Endothelial cell of umbilical vein (primary cell): ENCODE measurements at regions not wholly inside any gene's neighbourhood (a gene's known extent, or its start where the extent isn't known, plus 50 kb on each side); places are given as distances from the start of the nearest gene placed in this dataset.

ENCODE experiments used
- BruUV-seq: library from RNA; stranded (reverse); fragments of 400-500 nt; replicated peaks from 2 replicates; lab custom pipeline; 2021; lab: Mats Ljungman, UMichigan
- CTCF ChIA-PET: fragments of 300-600, 350-600 bp; sonication (Branson Sonifier 250); formaldehyde crosslinking; loops from one replicate; lab custom pipeline; 2021; ENCODE audit warnings: antibody characterized with exemption, inconsistent platforms; lab: Charles Lee
- POLR2A ChIA-PET: fragments of 300-600, 350-600 bp; sonication (Branson Sonifier 250); formaldehyde crosslinking; loops from one replicate; lab custom pipeline; 2021; ENCODE audit warnings: antibody characterized with exemption, inconsistent platforms; lab: Charles Lee
- DNase-seq: peaks from one replicate; pipeline ENCODE4 v3.0.0-alpha.2; 2011; ENCODE audit warnings: low read depth, low spot score
- FAIRE-seq: peaks from 2 replicates; lab custom pipeline; 2011; peaks lifted over from hg19 to GRCh38; lab: Jason Lieb, UNC
- H2AFZ ChIP-seq: 2 replicates; pipeline ENCODE4 v1.6.0; 2012; ENCODE audit warnings: low read depth, low read length, control low read depth, inconsistent platforms
- H3K27ac ChIP-seq: 2 replicates; pipeline ENCODE4 v1.5.1; 2011; ENCODE audit warnings: low read depth, mild to moderate bottlenecking, control low read depth, low read length, moderate library complexity; ENCODE audit not compliant: insufficient read depth
- H3K27me3 ChIP-seq, 2 experiments: 2 replicates each; pipeline versions ENCODE4 v1.6.0 to v1.6.1; 2011; ENCODE audit warnings: low read length in 2 of 2, mixed read lengths in 1 of 2; ENCODE audit not compliant: control insufficient read depth in 2 of 2, insufficient read depth in 2 of 2
- H3K36me3 ChIP-seq, 2 experiments: 2 replicates in 1 of 2; 3 replicates in 1 of 2; pipeline ENCODE4 v1.5.1; 2011; ENCODE audit warnings: low read length in 2 of 2, mild to moderate bottlenecking in 1 of 2, moderate library complexity in 1 of 2; ENCODE audit not compliant: control insufficient read depth in 2 of 2, insufficient read depth in 2 of 2; ENCODE audit errors: extremely low read depth in 1 of 2
- H3K4me1 ChIP-seq: 3 replicates; pipeline ENCODE4 v1.5.1; 2011; ENCODE audit warnings: mild to moderate bottlenecking, low read length; ENCODE audit not compliant: control insufficient read depth, insufficient read depth; ENCODE audit errors: extremely low read depth
- H3K4me2 ChIP-seq: 2 replicates; pipeline ENCODE4 v1.6.1; 2011; ENCODE audit warnings: low read length, control low read depth, mixed read lengths; ENCODE audit not compliant: insufficient read depth
- H3K4me3 ChIP-seq, 3 experiments: fragments of 200-600 bp in 1 of 3; sonication (generic), shearing (Covaris generic) in 1 of 3; replicated peaks in 1 of 3; 2 replicates each; pipeline ENCODE4 v1.5.1; 2011 to 2016; ENCODE audit warnings: control low read depth in 3 of 3, low read length in 3 of 3, mild to moderate bottlenecking in 2 of 3, inconsistent platforms in 1 of 3, low read depth in 1 of 3, moderate library complexity in 1 of 3; ENCODE audit not compliant: insufficient read depth in 1 of 3
- H3K79me2 ChIP-seq: 2 replicates; pipeline ENCODE4 v1.6.0; 2012; ENCODE audit warnings: low read length, inconsistent platforms; ENCODE audit not compliant: control insufficient read depth, insufficient read depth
- H3K9ac ChIP-seq: replicated peaks from 2 replicates; pipeline ENCODE3; 2011; ENCODE audit warnings: low read length, control low read depth; ENCODE audit not compliant: insufficient read depth; ENCODE audit errors: extremely low read depth
- H3K9me1 ChIP-seq: replicated peaks from 3 replicates; pipeline ENCODE4 v1.6.0; 2011; ENCODE audit warnings: mild to moderate bottlenecking, low read length; ENCODE audit not compliant: control insufficient read depth, insufficient read depth; ENCODE audit errors: extremely low read depth
- H3K9me3 ChIP-seq: replicated peaks from 2 replicates; pipeline ENCODE4 v1.5.1; 2012; ENCODE audit warnings: low read length, inconsistent platforms; ENCODE audit not compliant: control insufficient read depth, insufficient read depth
- H4K20me1 ChIP-seq: replicated peaks from 2 replicates; pipeline ENCODE3; 2011; ENCODE audit warnings: mild to moderate bottlenecking, low read length; ENCODE audit not compliant: control insufficient read depth, insufficient read depth; ENCODE audit errors: extremely low read depth
- EZH2 ChIP-seq: IDR thresholded peaks from 2 replicates; pipeline ENCODE4 v1.6.1; 2012; ENCODE audit warnings: borderline replicate concordance, low read depth, mild to moderate bottlenecking, moderate library complexity, low read length, inconsistent platforms; ENCODE audit not compliant: severe bottlenecking
- FOS ChIP-seq: IDR thresholded peaks from 2 replicates; pipeline ENCODE4 v1.6.1; 2011; ENCODE audit warnings: mild to moderate bottlenecking, low read length, moderate library complexity, borderline replicate concordance; ENCODE audit not compliant: insufficient read depth
- GATA2 ChIP-seq: IDR thresholded peaks from 2 replicates; pipeline ENCODE4 v1.7.0; 2011; ENCODE audit warnings: low read depth, mild to moderate bottlenecking, moderate library complexity, mixed read lengths, low read length; ENCODE audit not compliant: insufficient read length, insufficient read depth
- JUN ChIP-seq: IDR thresholded peaks from 2 replicates; pipeline ENCODE4 v1.6.1; 2011; ENCODE audit warnings: borderline replicate concordance, low read depth; ENCODE audit not compliant: insufficient read length, insufficient read depth
- MAX ChIP-seq: IDR thresholded peaks from 2 replicates; pipeline ENCODE4 v1.6.1; 2011; ENCODE audit not compliant: insufficient read depth, insufficient read length
- MYC ChIP-seq: IDR thresholded peaks from one replicate; pipeline ENCODE4 v1.6.1; 2011; ENCODE audit warnings: mild to moderate bottlenecking, low read depth, low read length
- POLR2A ChIP-seq: IDR thresholded peaks from 2 replicates; pipeline ENCODE4 v1.6.1; 2012; ENCODE audit warnings: low read depth, mild to moderate bottlenecking, control low read depth, low read length
- POLR2AphosphoS5 ChIP-seq: IDR thresholded peaks from 2 replicates; pipeline ENCODE4 v1.6.1; 2012; ENCODE audit warnings: low read depth, mild to moderate bottlenecking, control low read depth, low read length, moderate library complexity; ENCODE audit not compliant: insufficient read depth
- dilution Hi-C: fragments of 300-500 bp; cut with MboI; formaldehyde crosslinking; loops from one replicate; pipeline ENCODE4 v1.15.0; 2019; ENCODE audit warnings: low sequenced_read_pairs; ENCODE audit not compliant: extremely low pct_ligation_motif_present
- intact Hi-C: fragments of 100-400 bp; cut with micrococcal nuclease; formaldehyde crosslinking; loops from one replicate; pipeline ENCODE4 v1.10.0; 2022
- TF ChIP-seq, protein P1 (sequence below), 2 donors: IDR thresholded peaks; 1 replicate in 1 of 2; 2 replicates in 1 of 2; pipeline ENCODE4 v1.5.1; 2011; ENCODE audit warnings: low read length in 2 of 2, mild to moderate bottlenecking in 2 of 2, moderate library complexity in 2 of 2, control low read depth in 1 of 2, inconsistent platforms in 1 of 2, low read depth in 1 of 2; ENCODE audit not compliant: insufficient read depth in 1 of 2; ENCODE audit errors: extremely low read depth in 1 of 2

DNA sequence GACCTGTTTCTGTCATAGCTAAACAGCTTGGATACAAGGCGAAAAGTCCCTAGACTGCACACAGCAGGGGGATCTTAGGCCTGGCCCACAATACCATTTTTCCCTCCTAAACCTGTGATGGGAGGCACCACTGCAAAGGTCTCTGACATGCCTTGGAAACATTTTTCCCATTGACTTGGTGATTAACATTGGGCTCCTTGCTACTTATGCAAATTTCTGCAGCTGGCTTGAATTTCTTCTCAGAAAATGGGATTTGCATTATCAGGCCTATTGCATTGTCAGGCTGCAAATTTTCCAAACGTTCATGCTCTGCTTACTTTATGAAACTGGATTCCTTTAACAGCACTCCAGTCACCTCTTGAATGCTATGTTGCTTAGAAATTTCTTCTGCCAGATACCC is 136.2 kb upstream of the TSHZ3 start:
- Histone ChIP-seq H3K9ac (no peak overlapping the region), H2AFZ (no peak overlapping the region), H3K36me3 (no peaks in the 10 kb centered on the region), H3K27ac (no peak overlapping the region), H3K79me2 (no peaks in the 10 kb centered on the region), H3K4me1 (no peaks in the 10 kb centered on the region), H3K9me1 (no peaks in the 10 kb centered on the region), H4K20me1 (no peaks in the 10 kb centered on the region), H3K4me3 (no peak overlapping the region), H3K9me3 (no peaks in the 10 kb centered on the region), H3K4me2 (no peak overlapping the region), H3K27me3 (no peaks in the 10 kb centered on the region)
- ChIA-PET POLR2A (no interaction called here), CTCF (no interaction called here)
- intact Hi-C loops (no loop called here), dilution Hi-C loops (no loop called here)
- BruUV-seq: no TSS peak
- TF ChIP-seq FOS: no peak
- TF ChIP-seq MAX: no peak
- no peak for TF ChIP-seq MYC
- no peak for TF ChIP-seq GATA2
- TF ChIP-seq POLR2A: no peak
- no peak for TF ChIP-seq JUN
- TF ChIP-seq, protein P1, sequence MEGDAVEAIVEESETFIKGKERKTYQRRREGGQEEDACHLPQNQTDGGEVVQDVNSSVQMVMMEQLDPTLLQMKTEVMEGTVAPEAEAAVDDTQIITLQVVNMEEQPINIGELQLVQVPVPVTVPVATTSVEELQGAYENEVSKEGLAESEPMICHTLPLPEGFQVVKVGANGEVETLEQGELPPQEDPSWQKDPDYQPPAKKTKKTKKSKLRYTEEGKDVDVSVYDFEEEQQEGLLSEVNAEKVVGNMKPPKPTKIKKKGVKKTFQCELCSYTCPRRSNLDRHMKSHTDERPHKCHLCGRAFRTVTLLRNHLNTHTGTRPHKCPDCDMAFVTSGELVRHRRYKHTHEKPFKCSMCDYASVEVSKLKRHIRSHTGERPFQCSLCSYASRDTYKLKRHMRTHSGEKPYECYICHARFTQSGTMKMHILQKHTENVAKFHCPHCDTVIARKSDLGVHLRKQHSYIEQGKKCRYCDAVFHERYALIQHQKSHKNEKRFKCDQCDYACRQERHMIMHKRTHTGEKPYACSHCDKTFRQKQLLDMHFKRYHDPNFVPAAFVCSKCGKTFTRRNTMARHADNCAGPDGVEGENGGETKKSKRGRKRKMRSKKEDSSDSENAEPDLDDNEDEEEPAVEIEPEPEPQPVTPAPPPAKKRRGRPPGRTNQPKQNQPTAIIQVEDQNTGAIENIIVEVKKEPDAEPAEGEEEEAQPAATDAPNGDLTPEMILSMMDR (IDR thresholded peaks at IDR 0.05; ENCODE audit: extremely low read depth in 1 of 2, insufficient read depth in 1 of 2, low read depth in 1 of 2, low read length in 2 of 2): no peak
- TF ChIP-seq POLR2AphosphoS5: no peak
- no peak for TF ChIP-seq EZH2
- no peak for DNase-seq
- no peak for FAIRE-seq
